ENCODE measurements at regions not wholly inside any gene's neighbourhood (a gene's known extent, or its start where the extent isn't known, plus 50 kb on each side); places are given as distances from the start of the nearest gene placed in this dataset.

DNA sequence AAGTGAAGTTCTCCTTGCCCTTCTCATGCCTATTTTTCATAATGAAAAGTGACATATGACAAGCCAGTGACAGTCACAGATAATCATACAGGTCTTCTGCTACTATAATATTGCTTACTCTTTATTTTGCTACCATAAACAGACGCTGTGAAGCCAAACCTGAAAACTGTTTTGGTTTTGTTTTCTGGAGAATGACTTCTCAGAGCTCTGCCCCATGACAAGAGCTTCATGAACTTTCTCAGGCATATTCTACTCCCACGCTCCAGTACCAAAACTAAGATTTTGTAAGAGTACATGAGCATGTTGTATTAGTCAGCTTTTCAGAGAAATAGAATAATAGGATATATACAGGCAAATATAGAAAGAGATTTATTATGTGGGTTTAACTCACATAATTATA, 64.3 kb upstream of the VTCN1 start:
- TF ChIP-seq, protein P1, sequence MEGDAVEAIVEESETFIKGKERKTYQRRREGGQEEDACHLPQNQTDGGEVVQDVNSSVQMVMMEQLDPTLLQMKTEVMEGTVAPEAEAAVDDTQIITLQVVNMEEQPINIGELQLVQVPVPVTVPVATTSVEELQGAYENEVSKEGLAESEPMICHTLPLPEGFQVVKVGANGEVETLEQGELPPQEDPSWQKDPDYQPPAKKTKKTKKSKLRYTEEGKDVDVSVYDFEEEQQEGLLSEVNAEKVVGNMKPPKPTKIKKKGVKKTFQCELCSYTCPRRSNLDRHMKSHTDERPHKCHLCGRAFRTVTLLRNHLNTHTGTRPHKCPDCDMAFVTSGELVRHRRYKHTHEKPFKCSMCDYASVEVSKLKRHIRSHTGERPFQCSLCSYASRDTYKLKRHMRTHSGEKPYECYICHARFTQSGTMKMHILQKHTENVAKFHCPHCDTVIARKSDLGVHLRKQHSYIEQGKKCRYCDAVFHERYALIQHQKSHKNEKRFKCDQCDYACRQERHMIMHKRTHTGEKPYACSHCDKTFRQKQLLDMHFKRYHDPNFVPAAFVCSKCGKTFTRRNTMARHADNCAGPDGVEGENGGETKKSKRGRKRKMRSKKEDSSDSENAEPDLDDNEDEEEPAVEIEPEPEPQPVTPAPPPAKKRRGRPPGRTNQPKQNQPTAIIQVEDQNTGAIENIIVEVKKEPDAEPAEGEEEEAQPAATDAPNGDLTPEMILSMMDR (conservative IDR thresholded peaks at IDR 0.05; ENCODE audit: low read depth): no peak
- DNase-seq (ENCODE audit: low spot score): no peak
- no peak overlapping the region for H3K27ac ChIP-seq
- ChIA-PET CTCF (interaction anchor here (1.1 kb wide), 2 partner anchors 9 to 17 kb away, joined by 4 to 8 read pairs; no protein-coding TSS in a partner anchor), POLR2A (ENCODE audit: low non-redundant PET) (no interaction called here)

DNA sequence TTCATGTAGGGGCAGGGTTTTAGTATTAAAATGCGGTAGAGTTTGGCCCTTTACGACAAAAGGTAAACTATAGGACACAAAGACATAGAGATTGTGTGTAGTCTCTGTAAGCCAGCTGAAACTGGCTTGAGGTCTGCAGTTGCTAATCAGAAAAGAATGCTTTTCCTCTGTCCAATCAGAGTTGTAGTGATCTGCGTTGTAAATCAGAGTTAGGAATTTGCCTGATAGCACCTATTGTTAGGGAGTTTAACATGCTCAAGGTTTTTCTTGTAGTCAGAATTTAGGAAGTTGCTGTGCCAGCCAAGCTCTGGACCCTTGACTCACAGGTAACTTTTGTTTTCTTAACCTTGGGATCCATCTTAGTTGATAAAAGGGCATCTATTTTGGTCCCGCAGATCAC, 61.2 kb upstream of the VTCN1 start:
- DNase-seq (ENCODE audit: low spot score): no peak
- H3K27ac ChIP-seq: no peak overlapping the region
- CTCF ChIA-PET: no interaction called here
- POLR2A ChIA-PET (ENCODE audit: low non-redundant PET): no interaction called here
- TF ChIP-seq, protein P1 (conservative IDR thresholded peaks at IDR 0.05; ENCODE audit: low read depth): no peak

DNA sequence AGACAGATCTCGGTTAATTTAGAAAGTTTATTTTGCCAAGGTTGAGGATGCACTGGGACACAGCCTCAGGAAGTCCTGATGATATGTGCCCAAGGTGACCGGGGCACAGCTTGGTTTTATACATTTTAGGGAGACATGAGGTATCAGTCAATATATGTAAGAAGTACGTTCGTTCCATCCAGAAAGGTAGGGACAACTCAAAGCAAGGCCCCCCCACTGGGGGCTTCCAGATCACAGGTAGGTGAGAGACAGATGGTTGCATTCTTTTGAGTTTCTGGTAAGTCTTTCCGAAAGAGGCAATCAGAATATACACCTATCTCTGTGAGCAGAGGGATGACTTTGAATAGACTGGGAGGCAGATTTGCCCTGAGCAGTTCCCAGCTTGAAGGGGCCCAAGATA, 60.4 kb upstream of the VTCN1 start:
- CTCF ChIA-PET: no interaction called here
- TF ChIP-seq, protein P1 (conservative IDR thresholded peaks at IDR 0.05; ENCODE audit: low read depth): no peak
- no peak for DNase-seq (ENCODE audit: low spot score)
- POLR2A ChIA-PET (ENCODE audit: low non-redundant PET): no interaction called here
- no peak overlapping the region for H3K27ac ChIP-seq

DNA sequence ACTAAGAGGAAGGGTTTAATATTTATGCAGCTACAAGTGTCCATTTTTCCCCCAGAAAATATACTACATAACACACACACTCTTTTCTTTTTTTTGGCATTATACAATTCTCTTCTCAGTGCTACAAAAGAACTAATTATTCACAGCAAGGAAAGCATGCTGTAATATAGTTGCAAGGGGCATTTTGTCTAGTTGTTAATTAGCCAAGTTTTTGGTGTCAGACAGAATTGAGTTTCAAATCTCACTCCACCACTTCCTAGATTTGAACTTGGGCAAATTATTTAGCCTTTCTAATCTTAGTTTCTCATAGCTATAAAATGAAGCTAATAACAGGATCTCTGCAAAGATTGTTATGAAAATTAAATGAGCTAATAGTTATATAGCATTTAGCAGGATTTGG, 60.0 kb upstream of the VTCN1 start:
- TF ChIP-seq, protein P1 (conservative IDR thresholded peaks at IDR 0.05; ENCODE audit: low read depth): no peak
- DNase-seq (ENCODE audit: low spot score): no peak
- POLR2A ChIA-PET (ENCODE audit: low non-redundant PET): no interaction called here
- CTCF ChIA-PET: interaction anchor here (0.5 kb wide), 1 partner anchor 158 kb away, joined by 3 read pairs; no protein-coding TSS in a partner anchor
- no peak overlapping the region for H3K27ac ChIP-seq

DNA sequence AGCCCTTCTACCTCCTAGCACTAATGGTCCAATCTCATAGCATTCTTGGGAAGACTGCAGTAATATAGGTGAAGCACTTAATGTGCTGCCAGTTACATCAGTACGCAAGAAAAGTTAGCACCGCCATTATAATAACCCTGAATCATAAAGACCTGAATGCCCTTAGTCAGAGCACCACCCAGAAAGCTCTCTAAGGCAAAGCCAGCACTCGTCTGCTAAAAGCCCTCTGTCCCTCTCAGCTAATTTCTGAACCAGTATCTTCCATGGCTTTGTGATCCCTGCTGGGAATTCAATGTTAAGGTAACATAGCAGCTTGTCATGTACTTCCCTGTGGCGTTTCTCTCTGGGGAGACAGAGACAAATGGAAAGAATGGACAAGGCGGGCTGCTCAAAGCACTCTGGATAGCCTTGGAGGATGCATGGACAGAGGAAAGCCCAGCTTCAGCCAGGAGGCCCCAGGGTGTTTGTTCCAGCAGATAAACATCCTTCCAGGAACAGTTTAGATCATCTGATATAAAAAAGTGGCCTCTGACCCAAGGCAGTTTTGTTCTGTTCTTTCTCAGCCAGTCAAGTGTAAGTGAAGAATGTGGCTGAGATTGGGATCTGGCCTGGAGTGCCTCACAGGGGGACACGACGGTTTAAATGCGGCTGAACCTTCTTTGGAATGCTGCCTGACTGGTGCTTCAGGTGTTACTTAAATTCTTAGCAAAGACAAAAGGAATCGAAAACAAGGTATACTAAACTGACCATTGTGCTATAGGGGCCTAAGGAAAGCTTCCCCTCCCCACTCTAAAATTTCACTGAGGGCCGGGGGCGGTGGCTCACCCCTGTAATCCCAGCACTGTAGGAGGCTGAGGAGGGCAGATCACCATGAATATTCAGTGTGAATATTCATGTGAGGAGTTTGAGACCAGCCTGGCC, 58.1 kb upstream of the VTCN1 start:
- POLR2A ChIA-PET (ENCODE audit: low non-redundant PET): no interaction called here
- H3K27ac ChIP-seq: no peak overlapping the region
- no peak for DNase-seq (ENCODE audit: low spot score)
- CTCF ChIA-PET: interaction anchor here (0.5 to 1.2 kb wide), 3 partner anchors 16 to 491 kb away, joined by 3 to 6 read pairs (median 4); no protein-coding TSS in a partner anchor
- TF ChIP-seq, protein P1 (conservative IDR thresholded peaks at IDR 0.05; ENCODE audit: low read depth): no peak

DNA sequence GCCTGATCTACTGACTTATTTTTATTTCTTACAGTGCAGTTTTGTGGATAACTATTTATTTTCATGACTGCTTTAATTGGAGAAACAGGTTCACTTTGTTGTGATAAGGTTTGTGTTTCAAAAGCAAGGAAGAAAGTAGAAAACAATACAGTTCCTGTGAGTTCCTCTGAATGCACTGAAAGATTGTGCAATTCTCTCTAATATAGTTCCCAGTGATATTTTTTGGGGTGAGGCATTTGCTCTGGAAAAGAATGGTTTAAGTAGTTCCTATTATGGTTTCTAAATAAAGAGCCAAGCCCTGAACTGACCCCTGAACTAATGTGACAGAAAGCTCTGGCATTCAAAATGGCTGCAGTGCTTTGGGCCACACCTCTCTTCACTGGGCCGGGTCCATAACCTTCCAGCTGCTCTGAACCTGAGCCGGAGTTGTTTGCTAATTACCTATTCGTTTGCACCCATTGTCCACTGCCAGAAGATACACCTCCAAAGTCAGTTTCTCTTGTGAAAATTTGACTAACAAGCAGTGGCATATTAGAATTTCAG, 56.6 kb upstream of the VTCN1 start:
- TF ChIP-seq, protein P1 (conservative IDR thresholded peaks at IDR 0.05; ENCODE audit: low read depth): no peak
- CTCF ChIA-PET: interaction anchor here (1.0 to 1.2 kb wide), 3 partner anchors 17 to 138 kb away, joined by 3 to 6 read pairs (median 3); no protein-coding TSS in a partner anchor

More for the DNA sequence above, 56.6 kb upstream of the VTCN1 start:
- no peak for DNase-seq (ENCODE audit: low spot score)
- POLR2A ChIA-PET (ENCODE audit: low non-redundant PET): no interaction called here
- no peak overlapping the region for H3K27ac ChIP-seq

All from RWPE1 (cell line).